Progenitor cell of endocrine pancreas (in vitro differentiated cells): ENCODE measurements at regions not wholly inside any gene's neighbourhood (a gene's known extent, or its start where the extent isn't known, plus 50 kb on each side); places are given as distances from the start of the nearest gene placed in this dataset.

Experiments
- DNase-seq: peaks from one replicate; pipeline ENCODE4 v3.0.0; 2021; ENCODE audit warnings: low spot score; ENCODE audit not compliant: unreplicated experiment
- H3K27ac Mint-ChIP-seq: 2 replicates; pipeline ENCODE4 v1.8.0; 2021; ENCODE audit warnings: mild to moderate bottlenecking, moderate library complexity, mixed read lengths
- H3K27me3 Mint-ChIP-seq: 2 replicates; pipeline ENCODE4 v1.8.0; 2021; ENCODE audit warnings: mixed read lengths
- H3K36me3 Mint-ChIP-seq: 2 replicates; pipeline ENCODE4 v1.8.0; 2022; ENCODE audit warnings: mixed read lengths; ENCODE audit not compliant: insufficient read depth
- H3K4me1 Mint-ChIP-seq: 2 replicates; pipeline ENCODE4 v1.8.0; 2021; ENCODE audit warnings: low read depth, mixed read lengths
- H3K4me3 Mint-ChIP-seq: 2 replicates; pipeline ENCODE4 v1.8.0; 2021; ENCODE audit warnings: low read depth, mild to moderate bottlenecking, moderate library complexity, mixed read lengths
- H3K9me3 Mint-ChIP-seq: 2 replicates; pipeline ENCODE4 v1.8.0; 2021; ENCODE audit warnings: low read depth, mixed read lengths
- CTCF ChIP-seq: fragments of 200-600 bp; sonication (generic); IDR thresholded peaks from one replicate; pipeline ENCODE4 v1.5.0; 2021; ENCODE audit warnings: antibody characterized with exemption, mild to moderate bottlenecking; ENCODE audit not compliant: unreplicated experiment

GRCh38 chr6:53974941-53975340, 136.3 kb upstream of the MLIP start:
- Mint-ChIP-seq H3K4me3 (no peak overlapping the region), H3K9me3 (no peaks in the 10 kb centered on the region), H3K27me3 (no peaks in the 10 kb centered on the region), H3K36me3 (no peaks in the 10 kb centered on the region), H3K27ac (no peak overlapping the region), H3K4me1 (peaks cover 3% of the 10 kb centered on the region)
- no peak for TF ChIP-seq CTCF
- no peak for DNase-seq

- Mint-ChIP-seq H3K36me3 (no peaks in the 10 kb centered on the region), H3K4me1 (peaks cover 3% of the 10 kb centered on the region), H3K4me3 (no peak overlapping the region), H3K27me3 (no peaks in the 10 kb centered on the region), H3K9me3 (peaks cover 2% of the 10 kb centered on the region), H3K27ac (no peak overlapping the region)
- DNase-seq = no peak
- TF ChIP-seq CTCF = no peak
Observed at GRCh38 chr6:53975941-53976615, 135.2 kb upstream of the MLIP start.

GRCh38 chr6:53977551-53977950, 133.7 kb upstream of the MLIP start:
- TF ChIP-seq CTCF = no peak
- no peaks in the 10 kb centered on the region for H3K27me3 Mint-ChIP-seq
- no peak for DNase-seq
- H3K36me3 Mint-ChIP-seq = no peaks in the 10 kb centered on the region
- peaks cover 3% of the 10 kb centered on the region for H3K4me1 Mint-ChIP-seq
- no peak overlapping the region for H3K4me3 Mint-ChIP-seq
- peaks cover 2% of the 10 kb centered on the region for H3K9me3 Mint-ChIP-seq
- H3K27ac Mint-ChIP-seq = no peak overlapping the region

GRCh38 chr6:53979468-53980067, 131.7 kb upstream of the MLIP start:
- DNase-seq = no peak
- Mint-ChIP-seq H3K4me3 (no peak overlapping the region), H3K9me3 (peaks cover 2% of the 10 kb centered on the region), H3K36me3 (no peaks in the 10 kb centered on the region), H3K4me1 (peaks cover 3% of the 10 kb centered on the region), H3K27ac (no peak overlapping the region), H3K27me3 (no peaks in the 10 kb centered on the region)
- peak; percentile 96 for TF ChIP-seq CTCF

GRCh38 chr6:53982366-53983050, 128.7 kb upstream of the MLIP start:
- Mint-ChIP-seq H3K36me3 (no peaks in the 10 kb centered on the region), H3K27me3 (no peaks in the 10 kb centered on the region), H3K27ac (no peak overlapping the region), H3K4me3 (no peak overlapping the region), H3K9me3 (peaks cover 2% of the 10 kb centered on the region), H3K4me1 (peaks cover 7% of the 10 kb centered on the region)
- DNase-seq = no peak
- no peak for TF ChIP-seq CTCF
